Fibroblast of skin of left biceps (primary cell): ENCODE measurements at regions not wholly inside any gene's neighbourhood (a gene's known extent, or its start where the extent isn't known, plus 50 kb on each side); places are given as distances from the start of the nearest gene placed in this dataset.
"Not testable (repeated sequence)": the region's sequence is repeated elsewhere in the genome, so short reads cannot be mapped to it uniquely, and the experiment has no call there.

Experiments
- DNase-seq, 2 experiments: peaks; one replicate each; pipeline ENCODE4 v3.0.0-alpha.2; 2013; ENCODE audit warnings: low read depth in 2 of 2

DNA sequence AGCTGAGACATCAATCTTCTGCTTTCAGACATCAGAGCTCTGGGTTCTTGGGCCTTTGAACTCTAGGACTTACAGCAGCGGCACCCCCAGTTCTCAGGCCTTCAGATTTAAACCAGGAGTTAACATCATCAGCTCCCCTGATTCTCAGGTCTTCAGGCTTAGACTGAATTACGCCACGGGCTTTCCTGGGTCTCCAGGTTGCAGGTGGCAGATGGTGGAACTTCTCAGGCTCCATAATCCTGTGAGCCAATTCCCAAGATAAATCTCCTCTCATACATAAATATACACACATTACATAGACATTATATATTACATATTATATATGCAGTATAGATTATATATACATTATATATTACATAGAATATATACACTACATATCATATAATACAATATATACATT is 408.9 kb upstream of the AUTS2 start:
- DNase-seq: no peak

DNA sequence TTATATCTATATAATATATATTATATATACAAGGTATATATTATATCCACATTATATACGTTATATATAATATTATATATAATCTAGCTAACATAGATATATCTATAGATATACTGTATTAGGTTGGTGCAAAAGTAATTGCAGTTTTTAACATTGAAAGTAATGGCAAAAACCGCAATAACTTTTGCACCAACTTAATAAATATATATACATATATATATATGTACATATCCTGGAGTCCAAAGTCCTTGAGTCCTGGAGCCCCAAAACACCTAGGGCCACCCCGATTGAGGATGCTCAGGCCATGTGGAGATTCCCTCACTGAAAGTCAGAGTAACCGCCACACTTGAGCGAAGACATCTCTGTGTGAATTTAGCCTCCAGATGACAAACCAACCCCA is 408.2 kb upstream of the AUTS2 start:
- DNase-seq: no peak

DNA sequence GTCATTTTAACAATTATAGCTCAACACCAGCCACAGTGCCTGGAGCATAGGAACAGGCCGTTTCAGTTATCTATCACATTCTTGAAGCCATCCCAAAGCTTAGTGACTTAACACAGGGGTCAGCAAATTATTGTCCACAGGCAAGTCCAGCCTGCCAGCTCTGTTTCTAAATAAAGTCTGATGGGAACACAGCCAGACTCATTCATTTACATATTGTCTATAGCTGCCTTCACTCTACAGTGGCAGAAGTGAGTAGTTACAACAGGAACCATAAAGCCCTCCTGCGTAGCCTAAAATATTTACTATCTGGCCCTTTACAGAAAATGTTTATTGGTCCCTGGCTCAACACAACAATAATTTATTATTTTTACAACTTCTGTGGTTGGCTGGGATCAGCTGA is 407.5 kb upstream of the AUTS2 start:
- no peak for DNase-seq

DNA sequence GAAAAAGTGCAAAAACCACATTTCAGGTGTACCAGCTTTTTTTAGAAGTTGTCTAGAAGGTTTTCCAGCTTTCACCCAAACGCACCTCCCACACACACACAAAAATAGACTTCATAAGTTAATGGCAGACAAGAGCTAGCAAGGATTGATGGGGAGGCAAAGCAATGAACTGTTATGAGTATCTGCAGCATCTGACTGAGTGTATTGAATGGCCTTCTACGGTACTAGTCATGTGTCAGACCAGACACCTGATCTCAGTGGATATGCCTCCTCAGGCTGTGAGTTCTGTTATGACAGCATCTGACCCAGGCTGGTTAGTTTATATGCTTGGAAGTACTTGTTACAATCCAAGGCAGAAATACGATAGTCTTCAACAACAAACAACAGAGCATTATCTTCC is 406.1 kb upstream of the AUTS2 start:
- DNase-seq: no peak

DNA sequence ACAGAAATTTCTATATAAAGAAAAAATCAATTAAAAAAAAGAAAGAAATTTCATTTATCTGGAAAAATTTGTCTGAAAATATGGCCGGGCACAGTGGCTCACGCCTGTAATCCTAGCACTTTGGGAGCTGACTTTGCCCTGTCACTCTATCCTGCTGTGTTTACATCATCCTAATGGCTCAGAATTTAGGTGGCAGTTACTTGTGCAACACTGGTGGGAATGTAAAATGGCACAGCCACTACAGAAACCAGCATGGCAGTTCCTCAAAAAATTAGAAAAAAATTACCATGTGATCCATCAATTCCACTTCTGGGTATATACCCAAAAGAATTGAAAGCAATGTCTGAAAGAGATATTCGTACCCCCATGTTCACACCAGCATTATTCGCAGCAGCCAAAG is 405.2 kb upstream of the AUTS2 start:
- DNase-seq: no peak

DNA sequence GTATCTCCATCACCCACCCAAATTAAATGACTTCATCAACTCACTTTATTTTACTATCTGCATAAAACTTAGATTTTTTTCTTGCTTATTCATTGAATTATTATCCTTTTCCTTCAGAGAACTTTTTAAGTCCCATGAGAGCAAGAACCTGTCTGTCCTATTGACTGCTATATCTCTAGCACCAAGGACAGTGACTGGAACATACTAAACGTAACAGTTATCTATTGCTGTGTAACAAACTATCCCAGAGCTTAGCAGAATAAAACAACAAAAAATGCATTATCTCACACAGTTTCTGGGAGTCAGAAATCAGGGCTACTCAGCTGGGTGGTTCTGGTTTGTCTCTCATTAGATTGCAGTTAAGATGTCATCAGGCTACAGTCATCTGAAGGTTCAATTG is 401.7 kb upstream of the AUTS2 start:
- no peak for DNase-seq

DNA sequence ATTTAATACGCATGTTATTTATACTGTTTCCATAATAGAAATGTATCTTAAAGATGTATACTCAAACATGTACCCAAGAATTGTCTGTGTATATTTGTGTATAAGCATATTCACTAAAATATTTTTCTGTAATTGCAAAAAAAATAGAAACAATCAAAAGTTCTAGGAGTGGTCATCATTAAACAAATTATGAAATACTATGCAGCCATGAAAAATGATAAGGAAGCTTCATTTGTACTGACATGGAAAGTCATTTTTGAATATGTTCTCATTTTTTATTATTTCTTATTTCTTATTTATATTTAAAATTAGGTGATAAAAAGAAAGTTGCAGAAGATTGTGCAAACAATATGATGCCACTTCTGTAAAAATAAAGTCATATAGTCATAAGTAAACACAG is 400.0 kb upstream of the AUTS2 start:
- no peak for DNase-seq

DNA sequence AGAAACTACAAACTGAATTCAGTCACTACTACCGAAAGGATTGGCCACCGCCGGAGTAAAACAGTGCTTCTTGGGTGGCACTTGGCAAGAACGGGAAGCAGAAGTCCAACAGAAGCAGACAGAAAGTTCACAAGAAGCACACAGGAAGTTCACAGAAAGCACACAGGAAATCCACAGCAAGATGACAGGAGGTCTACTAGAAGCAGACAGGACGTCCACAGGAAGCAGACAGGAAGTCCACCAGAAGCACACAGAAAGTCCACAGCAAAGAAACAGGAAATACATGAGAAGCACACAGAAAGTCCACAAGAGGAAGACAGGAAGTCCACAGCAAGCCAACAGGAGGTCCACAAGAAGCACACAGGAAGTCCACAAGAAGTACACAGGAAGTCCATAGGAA is 399.2 kb upstream of the AUTS2 start:
- DNase-seq: no peak

DNA sequence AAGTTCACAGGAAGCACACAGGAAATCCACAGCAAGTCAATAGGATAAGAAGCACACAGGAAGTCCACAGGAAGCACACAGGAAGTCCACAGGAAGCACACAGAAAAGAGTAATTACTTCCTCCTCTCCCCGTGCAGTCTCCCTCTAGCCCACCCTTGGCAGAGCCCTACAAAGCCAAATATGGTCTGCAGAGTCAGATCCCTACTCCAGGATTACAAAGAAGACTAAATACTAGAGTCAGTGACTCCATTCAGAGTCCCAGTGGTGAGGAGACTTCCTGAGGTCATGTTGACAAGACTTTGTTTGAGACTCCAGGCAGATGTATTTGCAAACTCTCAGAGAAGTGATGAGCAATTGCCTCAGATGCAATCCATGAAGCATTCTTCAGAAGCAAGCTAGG is 398.6 kb upstream of the AUTS2 start:
- no peak for DNase-seq

DNA sequence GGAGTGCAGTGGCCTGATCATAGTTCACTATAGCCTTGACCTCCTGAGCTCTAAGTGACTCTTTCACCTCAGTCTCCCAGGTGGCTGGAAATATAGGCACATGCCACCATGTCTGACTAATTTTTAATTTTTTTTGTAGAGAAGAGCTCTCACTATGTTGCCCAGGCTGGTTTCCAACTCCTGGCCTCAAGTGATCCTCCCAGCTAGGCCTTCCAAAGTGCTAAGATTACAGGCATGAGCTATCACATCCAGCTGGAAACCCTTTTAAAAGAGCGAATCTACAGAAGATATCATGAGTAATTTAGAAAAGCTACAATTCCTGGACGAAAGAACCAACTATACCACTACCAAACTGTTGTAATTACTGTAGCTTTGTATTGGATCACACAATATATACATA is 394.4 kb upstream of the AUTS2 start:
- no peak for DNase-seq

DNA sequence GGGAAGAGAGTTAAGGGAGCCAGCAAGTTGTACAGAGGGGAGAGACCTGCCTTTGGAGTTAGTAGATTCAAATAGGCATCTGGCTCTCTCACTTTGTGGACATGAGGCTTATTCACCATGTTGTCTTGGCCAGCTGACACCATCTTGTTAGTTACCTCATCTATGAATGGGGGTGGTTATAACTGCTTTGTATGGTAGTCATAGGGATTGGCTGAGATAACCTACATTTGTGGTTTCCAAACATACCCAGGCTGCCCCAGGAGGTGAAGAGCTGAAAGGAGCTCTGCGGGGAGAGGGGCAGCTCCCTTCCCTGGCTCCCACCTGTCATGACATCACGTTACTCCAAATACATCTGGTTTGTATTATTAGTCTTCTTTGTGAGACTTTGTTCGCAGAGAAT is 393.3 kb upstream of the AUTS2 start:
- peak; percentile 57 to 73 for DNase-seq

DNA sequence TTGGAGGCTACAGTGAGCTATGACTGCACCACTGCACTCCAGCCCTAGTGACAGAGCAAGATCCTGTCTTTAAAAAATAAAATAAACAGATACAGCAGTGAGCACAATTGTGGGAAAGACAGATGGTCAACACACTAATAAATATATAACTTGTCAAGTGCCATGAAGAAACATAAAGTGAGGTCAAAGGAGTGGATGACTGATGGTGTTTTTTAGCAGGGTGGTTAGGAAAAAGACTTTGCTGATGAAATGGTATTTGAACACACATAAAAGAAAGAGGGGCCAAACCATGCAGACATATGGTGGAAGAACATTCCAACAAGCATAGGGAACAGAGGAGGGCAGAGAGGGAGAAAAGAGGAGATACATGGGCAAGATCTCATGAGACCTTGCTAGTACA is 392.7 kb upstream of the AUTS2 start:
- peak in 1 of 2 experiments; percentile 7 for DNase-seq

DNA sequence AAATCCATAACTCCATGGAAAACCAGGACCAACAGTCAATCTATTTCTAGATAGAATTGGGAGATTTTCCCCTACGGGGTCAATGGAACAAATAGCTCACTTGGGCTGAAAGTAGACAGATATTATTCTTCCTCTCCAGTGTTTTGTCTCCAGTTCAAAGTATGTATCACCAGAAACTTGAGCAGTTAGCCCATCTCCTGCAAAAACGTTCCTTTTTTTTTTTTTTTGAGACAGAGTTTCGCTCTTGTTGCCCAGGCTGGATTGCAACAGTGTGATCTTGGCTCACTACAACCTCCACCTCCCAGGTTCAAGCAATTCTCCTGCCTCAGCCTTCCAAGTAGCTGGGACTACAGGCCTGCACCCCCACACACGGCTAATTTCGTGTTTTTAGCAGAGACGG is 390.0 kb upstream of the AUTS2 start:
- no peak for DNase-seq

DNA sequence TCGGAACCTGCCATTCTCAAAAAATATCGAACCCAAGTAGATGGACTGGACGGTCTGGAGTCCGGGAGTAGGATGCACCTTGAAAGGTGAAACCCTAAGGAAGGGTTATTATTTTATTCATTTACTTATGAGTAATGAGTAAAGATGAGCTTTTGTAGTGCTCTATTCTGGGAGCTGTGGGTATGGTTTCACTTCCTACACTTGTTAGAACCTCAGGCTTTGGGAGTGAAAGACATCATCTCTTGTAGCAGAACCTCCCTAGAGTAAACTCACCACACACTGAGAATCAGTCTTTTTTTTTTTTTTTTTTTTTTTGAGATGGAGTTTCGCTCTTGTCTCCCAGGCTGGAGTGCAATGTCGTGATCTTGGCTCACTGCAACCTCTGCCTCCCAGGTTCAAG is 389.4 kb upstream of the AUTS2 start:
- DNase-seq: no peak

DNA sequence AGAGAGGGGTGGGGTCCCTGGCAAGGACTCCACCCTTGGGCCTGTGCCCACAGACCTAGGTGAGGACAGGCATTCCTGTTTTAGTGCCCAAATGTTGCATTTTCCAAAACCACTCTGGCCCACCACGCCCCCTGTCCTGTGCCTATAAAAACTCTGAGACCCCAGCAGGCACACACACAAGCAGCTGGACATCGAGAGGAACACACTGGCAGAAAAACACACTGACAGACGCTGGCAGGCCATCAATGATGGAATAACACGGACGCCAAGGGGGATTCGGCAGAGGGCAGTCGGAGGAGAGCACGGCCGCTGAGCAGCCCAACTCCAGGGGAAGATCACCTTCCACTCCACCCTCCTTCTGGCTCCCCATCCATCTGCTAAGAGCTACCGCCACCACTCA is 386.9 kb upstream of the AUTS2 start:
- DNase-seq: no peak

DNA sequence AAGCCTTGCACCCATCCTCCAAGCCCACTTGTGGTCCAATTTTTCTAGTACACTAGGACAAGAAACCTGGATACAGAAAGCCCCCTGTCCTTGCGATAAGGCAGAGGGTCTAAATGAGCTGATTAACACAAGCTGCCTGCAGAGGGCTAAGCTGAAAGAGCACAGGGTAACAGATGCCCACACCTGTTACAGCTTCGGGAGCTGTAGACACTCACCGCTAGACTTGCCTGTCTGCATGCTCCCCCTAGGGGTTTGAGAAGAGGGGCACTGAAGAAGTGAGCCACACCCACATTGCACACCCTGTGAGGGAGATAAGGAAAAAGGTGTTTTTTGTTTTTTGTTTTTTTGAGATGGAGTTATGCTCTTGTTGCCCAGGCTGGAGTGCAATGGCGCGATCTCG is 386.5 kb upstream of the AUTS2 start:
- no peak for DNase-seq

DNA sequence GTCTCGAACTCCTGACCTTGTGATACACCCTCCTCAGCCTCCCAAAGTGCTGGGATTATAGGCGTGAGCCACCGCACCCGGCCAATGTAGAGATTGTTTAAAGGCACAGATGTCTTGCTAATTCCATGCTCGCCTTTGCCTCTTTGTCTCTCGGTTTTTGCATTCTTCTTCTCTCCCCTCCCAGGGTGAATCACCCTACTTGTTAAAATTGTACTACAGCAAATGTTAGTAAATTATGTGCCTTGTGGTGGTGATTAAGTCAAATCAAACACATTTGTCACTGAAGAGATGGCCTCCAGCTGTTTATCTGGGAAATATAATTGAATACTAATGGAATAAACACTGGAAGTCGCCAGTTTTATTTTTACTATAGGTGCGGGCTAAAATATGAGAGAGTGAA is 384.4 kb upstream of the AUTS2 start:
- DNase-seq: peak in 1 of 2 experiments; percentile 33

DNA sequence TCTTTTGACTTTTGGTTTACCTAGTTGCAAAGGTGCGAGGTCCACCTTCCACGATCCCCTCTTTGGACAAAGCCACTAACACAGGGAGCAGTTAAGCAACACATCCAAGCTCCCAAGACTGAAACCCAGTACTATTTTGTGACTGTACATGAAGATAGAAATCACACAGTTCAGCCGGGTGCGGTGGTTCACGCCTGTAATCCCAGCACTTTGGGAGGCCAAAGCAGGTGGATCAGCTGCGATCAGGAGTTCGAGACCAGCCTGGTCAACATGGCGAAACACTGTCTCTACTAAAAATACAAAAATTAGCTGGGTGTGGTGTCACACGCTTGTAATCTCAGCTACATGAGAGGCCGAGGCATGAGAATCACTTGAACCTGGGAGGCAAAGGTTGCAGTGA is 382.8 kb upstream of the AUTS2 start:
- not testable (repeated sequence) for DNase-seq

DNA sequence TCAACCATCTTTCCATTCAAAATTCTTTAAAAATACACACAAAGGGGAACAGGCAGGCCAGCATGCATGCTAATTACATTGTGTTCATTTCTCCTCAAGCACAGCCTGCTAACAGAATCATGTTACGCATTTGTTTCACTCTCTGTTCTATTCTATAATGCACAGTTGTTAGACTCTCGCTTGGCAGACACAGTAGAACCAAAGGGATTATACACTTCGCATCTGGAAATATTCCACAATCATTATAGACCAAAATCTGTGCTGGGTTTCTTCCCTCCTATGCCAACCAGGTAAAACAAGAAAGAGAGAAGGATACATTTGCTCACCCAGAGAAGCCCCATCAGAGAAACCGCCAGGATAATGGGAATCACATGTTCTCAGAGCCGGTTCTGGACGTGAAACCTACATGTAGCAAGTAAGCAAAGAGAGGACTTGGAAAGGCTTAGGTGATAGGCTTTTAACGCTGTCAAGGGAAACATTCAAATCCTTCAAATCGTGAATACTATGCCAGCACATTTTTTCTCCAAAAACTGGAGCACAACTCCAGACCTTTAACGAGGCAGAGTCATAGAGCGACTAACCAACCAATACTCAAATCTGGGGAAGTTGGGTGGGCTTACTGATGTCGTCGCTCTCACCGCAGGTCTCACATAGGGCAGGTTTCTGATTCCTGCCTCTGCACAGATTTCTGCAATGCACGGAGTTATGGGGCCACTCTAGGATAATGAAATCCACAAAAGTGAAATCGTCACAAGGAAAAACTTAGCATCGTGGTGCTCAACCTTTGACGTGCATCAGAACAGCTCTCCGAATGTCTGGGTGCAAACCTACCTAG is 380.5 kb upstream of the AUTS2 start:
- no peak for DNase-seq

DNA sequence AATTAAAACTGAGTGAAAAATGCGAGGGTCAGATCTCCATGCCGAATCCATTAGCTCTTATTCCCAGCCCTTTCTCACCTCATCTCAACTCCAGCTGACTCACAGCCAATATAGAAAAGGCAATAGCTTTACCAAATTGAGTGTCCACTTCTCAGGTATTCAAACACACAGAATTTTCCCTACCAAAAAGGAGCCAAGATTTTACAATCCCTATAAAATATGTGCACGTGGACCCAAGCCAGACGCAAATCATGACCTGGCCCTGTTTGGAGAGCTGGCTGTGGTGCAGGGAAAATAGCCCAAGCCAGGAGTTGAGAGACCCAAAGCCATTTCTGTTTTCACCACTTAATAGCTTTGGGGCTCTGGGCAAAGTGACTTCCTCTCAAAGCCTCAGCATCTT is 379.7 kb upstream of the AUTS2 start:
- no peak for DNase-seq

DNA sequence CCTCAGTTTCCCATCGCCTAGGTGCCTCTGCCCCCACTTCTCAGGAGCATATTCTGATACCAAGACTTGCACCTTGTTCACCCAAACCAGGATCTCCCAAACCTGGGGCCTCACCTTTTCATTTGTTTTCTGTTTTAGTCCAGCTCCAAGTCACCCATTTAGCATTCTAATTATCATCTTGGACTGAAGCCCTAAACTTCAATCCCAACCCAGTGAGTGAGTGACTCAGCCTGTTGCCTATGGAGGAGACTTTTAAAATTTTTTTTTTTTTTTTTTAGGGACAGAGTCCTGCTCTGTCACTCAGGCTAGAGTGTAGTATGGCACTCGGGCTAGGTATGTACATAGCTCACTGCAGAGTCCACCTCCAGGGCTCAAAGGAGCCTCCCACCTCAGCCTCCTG is 378.9 kb upstream of the AUTS2 start:
- no peak for DNase-seq

DNA sequence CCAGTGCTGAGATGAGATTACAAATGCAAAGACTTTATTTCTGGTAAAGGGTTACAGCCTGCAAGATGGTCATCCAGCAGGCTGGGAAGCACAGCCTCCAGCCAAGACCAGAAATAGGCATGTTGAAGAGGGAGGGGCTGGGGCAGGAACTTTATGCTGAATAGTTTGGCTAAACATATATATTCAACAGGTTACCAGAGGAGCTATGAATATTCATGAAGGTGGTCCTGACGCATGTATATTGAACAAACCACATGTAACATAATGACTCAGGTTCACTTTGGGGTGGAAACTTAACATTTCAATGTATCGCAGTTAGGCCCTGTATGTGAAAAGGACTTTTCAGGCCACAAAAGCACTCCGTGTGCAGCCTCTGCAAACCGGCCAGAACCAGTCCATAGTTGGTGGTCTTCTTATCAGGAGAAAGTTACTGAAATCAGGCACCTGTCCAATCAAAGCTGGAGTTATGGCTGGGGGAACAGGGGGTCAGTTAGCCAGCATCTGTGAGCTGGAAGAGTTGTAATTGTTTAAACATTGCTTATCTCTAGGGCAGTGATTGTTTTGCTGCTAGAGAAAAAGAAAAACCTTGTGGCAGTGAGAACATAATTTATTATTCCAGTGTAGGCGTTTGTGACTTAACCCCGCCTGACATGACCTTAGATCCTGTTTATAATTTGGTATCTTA is 372.9 kb upstream of the AUTS2 start:
- DNase-seq: no peak

DNA sequence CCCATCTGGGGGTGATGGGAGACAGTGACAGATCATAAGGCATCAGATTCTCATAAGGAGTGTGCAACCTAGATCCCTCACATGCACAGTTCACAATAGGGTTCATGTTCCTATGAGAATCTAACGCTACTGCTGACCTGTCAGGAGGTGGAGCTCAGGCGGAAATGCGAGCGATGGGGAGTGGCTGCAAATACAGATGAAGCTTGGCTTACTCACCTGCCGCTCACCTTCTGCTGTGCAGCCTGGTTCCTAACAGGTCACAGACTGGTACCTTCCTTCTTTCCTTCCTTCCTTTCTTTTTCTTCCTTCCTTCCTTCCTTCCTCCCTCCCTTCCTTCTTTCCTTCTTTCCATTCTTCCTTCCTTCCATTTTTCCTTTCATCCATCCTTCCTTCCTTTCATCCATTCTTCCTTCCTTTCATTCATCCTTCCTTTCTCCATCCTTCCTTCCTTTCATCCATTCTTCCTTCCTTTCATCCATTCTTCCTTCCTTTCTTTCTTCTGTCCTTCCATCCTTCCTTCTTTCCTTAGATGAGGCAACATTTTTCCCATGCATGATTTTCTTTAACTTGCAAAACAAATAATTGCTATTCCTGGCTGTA is 370.0 kb upstream of the AUTS2 start:
- DNase-seq: no peak
